ENCODE measurements at regions not wholly inside any gene's neighbourhood (a gene's known extent, or its start where the extent isn't known, plus 50 kb on each side); places are given as distances from the start of the nearest gene placed in this dataset.

- TF ChIP-seq CTCF (IDR thresholded peaks at IDR 0.05) = no peak
- TF ChIP-seq POLR2A (IDR thresholded peaks at IDR 0.05) = no peak
Measured at GRCh38 chr1:4149281-4149680, 249.2 kb upstream of the C1orf174 start.

Data from thyroid gland (tissue), 4 donors.